ENCODE measurements at regions not wholly inside any gene's neighbourhood (a gene's known extent, or its start where the extent isn't known, plus 50 kb on each side); places are given as distances from the start of the nearest gene placed in this dataset.

DNA sequence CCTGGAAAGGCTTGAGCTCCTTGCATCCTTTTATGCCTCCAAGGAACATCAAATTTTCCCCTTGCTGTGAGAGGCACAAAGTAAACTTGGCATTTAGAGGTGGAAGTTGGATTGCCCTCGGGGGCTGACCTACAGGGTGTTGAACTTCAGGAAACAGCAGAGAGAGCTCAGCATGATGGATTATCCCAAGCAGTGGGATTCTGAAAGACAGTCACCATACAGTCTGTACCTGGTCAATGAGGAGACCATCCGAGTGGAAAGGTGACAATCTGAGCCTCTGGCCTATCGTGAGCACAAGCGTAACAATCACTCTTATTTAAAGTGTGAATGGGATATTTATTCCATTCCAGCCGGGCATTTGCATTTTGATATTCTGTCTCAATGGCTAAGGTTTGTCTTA is 105.6 kb upstream of the NECTIN3 start:
- Histone ChIP-seq H3K27me3 (no peaks in the 10 kb centered on the region), H3K27ac (no peak overlapping the region), H3K36me3 (no peaks in the 10 kb centered on the region), H3K9me3 (peaks cover 0 to 3% of the 10 kb centered on the region in 2 donors), H3K4me3 (no peak overlapping the region), H3K4me1 (no peaks in the 10 kb centered on the region)
- TF ChIP-seq POLR2A (IDR thresholded peaks at IDR 0.05) (no peak), CTCF (IDR thresholded peaks at IDR 0.05) (no peak)
- DNase-seq, result no peak
- intact Hi-C loops (cut with DNase I; ENCODE audit: low total_unique reads), result loop anchor here (10.0 kb wide), 1 partner anchor 1299 kb away; no protein-coding TSS in a partner anchor

- no peak for DNase-seq
- intact Hi-C loops (cut with DNase I; ENCODE audit: low total_unique reads), result loop anchor here (10.0 kb wide), 1 partner anchor 1298 kb away; no protein-coding TSS in a partner anchor
Observed at GRCh38 chr3:110966966-110967663, 104.5 kb upstream of the NECTIN3 start.

GRCh38 chr3:110968076-110968475 is 103.5 kb upstream of the NECTIN3 start:
- intact Hi-C loops (cut with DNase I; ENCODE audit: low total_unique reads), result loop anchor here (10.0 kb wide), 1 partner anchor 1297 kb away; no protein-coding TSS in a partner anchor
- no peaks in the 10 kb centered on the region for H3K27me3 ChIP-seq

More at GRCh38 chr3:110966966-110967663, 104.5 kb upstream of the NECTIN3 start:
- H3K4me1 ChIP-seq, result no peaks in the 10 kb centered on the region
- no peaks in the 10 kb centered on the region for H3K27me3 ChIP-seq
- no peak overlapping the region for H3K27ac ChIP-seq
- no peaks in the 10 kb centered on the region for H3K36me3 ChIP-seq
- no peak overlapping the region for H3K4me3 ChIP-seq
- TF ChIP-seq POLR2A (IDR thresholded peaks at IDR 0.05) (no peak), CTCF (IDR thresholded peaks at IDR 0.05) (no peak)
- peaks cover 0 to 3% of the 10 kb centered on the region in 2 donors for H3K9me3 ChIP-seq

DNA sequence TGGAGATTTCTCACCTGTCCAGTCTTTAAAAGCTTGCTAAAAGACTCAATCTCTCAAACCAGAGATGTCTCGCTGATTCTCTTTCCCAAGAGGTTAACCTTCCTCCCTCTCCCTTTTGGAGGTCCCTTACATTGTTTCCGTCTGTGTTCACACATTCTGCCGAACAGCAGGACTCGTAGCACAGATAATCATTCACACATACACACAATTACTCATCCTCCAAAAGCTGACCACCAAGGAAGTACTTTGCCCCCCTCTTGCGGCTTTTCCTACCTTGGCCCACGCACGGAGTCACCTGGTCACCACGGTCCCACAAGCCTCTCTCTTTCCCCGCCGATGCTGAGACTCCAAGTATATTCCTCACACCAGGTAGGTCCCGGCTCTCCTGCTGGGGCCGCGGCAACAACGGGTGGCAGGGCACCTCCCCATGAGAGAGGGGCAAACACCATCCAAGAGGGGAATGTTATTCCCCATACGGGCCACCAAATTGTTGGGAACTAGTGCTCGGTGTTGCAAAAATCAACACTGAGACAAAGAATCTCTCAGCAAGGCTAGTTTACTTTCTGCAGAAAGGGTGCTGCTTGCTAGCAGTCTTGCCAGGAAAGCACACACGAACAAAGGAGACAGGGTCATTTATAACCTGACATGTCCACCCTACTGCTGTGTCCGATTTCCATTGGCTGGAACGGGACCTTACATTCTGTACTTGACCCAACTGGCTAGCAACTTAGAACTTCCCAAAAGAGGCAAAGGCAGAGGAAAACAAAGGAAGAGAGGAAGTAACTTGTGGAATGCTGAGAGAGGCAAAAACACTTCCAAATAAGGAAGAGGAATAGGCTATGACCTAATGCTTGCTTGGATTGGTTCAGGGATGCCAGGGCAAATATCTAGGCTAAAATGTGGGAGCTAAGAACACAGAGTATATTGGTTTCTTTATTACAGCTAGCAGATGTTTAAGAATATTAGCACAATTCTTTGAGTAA is 102.1 kb upstream of the NECTIN3 start:
- TF ChIP-seq POLR2A (IDR thresholded peaks at IDR 0.05) (no peak), CTCF (IDR thresholded peaks at IDR 0.05) (no peak)
- intact Hi-C loops (cut with DNase I; ENCODE audit: low total_unique reads), result loop anchor here (10.0 kb wide), 1 partner anchor 1295 kb away; no protein-coding TSS in a partner anchor
- no peak overlapping the region for H3K4me3 ChIP-seq

More at GRCh38 chr3:110968076-110968475, 103.5 kb upstream of the NECTIN3 start:
- Histone ChIP-seq H3K9me3 (no peaks in the 10 kb centered on the region), H3K27ac (no peak overlapping the region), H3K4me1 (no peaks in the 10 kb centered on the region), H3K36me3 (no peaks in the 10 kb centered on the region), H3K4me3 (no peak overlapping the region)
- no peak for DNase-seq
- TF ChIP-seq POLR2A (IDR thresholded peaks at IDR 0.05) (no peak), CTCF (IDR thresholded peaks at IDR 0.05) (no peak)

More for the DNA sequence above, 102.1 kb upstream of the NECTIN3 start:
- Histone ChIP-seq H3K36me3 (no peaks in the 10 kb centered on the region), H3K9me3 (no peaks in the 10 kb centered on the region), H3K27me3 (no peaks in the 10 kb centered on the region), H3K27ac (no peak overlapping the region), H3K4me1 (no peaks in the 10 kb centered on the region)
- DNase-seq, result no peak

Measured in uterus (tissue), 3 donors.